ENCODE measurements at regions not wholly inside any gene's neighbourhood (a gene's known extent, or its start where the extent isn't known, plus 50 kb on each side); places are given as distances from the start of the nearest gene placed in this dataset.
"Not testable (repeated sequence)": the region's sequence is repeated elsewhere in the genome, so short reads cannot be mapped to it uniquely, and the experiment has no call there.

DNA sequence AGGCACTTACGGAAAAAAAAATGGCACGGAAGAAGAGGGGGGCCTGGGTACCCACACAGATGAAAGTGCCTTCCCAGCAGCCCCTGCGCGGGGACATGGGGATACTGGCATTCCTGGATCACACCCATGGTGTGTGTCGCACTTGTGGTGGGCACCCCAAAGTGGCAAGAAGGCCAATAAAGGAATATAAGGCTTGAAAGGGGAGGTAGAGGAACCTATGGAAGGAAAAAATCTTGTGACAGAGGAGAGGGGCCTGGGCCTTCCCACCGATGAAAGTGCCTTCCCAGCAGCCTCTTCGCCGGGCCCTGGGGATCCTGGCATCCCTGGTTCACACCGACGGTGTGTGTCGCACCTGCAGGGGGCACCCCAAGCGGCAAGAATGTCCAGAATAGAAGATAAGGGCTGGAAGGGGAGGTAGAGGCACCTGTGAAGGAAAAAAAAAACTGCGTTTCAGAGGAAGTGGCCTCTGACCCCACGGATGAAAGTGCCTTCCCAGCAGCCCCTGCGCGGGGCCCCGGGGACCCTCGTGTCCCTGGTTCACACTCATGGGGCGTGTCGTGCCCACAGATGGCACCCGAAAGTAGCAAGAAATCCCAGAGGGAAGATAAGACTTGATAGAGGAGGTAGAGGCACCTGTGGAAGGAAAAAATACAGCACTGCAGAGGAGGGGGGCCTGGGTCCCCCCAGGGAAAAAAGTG, 284.0 kb downstream of the ALG10 start:
- no peak for DNase-seq

DNA sequence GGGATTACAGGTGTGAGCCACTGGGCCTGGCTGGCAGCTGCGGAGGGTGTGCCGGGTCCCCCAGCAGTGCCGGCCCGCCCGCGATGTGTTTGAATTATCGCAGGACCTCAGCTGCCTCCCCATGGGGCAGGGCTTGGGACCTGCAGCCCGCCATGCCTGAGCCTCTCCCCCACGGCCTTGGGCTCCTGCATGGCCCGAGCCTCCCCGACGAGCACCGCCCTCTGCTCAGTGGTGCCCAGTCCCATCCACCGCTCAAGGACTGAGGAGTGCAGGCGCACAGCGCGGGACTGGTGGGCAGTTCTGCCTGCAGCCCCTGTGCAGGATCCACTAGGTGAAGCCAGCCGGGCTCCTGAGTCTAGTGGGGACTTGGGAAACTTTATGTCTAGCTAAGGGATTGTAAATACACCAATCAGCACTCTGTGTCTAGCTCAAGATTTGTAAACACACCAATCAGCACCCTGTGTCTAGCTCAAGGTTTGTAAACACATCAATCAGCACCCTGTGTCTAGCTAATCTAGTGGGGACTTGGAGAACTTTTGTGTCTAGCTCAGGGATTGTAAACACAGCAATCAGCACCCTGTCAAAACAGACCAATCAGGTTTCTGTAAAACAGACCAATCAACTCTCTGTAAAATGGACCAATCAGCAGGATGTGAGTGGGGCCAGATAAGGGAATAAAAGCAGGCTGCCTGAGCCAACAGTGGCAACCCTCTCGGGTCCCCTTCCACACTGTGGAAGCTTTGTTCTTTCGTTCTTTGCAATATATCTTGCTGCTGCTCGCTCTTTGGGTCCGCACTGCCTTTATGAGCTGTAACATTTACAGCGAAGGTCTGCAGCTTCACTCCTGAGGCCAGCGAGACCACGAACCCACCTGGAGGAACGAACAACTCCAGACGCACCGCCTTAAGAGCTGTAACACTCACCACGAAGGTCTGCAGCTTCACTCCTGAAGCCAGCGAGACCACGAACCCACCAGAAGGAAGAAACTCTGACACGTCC, 287.8 kb downstream of the ALG10 start:
- DNase-seq = not testable (repeated sequence)

DNA sequence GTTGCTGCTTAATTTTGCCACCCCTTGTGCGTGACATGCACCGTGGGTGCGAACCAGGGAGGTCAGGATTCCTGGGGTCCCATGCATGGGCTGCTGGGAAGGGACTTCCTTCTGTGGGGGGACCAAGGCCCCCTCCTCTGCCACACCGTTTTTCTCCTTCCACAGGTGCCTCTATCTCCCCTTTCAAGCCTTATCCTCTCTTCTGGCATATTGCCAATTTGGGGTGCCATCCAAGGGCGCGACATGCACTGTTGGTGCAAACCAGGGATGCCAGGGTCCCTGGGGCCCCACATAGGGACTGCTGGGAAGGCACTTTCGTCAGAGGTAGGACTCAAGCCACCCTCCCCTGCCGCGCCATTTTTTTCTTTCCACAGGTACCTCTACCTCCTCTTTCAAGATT, 289.0 kb downstream of the ALG10 start:
- DNase-seq = no peak

DNA sequence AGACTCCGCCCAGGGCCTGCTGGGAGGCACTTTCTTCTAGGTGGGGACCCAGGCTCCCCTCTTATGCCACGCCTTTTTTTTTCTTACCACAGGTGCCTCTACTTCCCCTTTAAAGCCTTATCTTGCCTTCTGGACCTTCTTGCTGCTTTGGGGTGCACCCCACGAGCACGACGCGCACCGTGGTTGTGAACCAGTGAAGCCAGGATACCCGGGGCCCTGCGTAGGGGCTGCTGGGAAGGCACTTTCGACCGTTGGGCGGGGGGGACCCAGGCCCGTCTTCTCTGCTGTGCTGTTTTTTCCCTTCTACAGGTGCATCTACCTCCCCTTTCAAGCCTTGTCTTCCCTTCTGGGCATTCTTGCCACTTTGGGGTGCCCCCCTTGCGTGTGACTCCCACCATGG, 305.4 kb downstream of the ALG10 start:
- DNase-seq = no peak

DNA sequence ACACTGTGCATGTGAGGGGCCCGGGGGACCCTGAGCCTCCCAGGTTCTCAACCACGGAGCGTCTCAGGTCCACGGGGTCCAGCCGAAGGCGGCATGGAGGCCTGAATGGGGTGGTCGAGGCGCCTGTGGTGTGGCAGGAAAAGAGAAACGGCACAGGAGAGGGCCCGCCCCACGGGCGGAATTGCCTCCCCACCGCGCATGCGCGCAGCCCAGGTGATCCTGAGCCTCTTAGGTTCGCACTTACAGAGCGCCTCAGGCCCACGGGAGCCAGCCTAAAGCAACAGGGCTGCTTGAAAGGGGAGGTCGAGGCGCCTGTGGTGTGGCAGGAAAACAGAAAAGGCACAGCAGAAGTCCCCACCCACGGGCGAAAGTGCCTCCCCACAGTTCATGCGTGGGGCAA, 311.0 kb downstream of the ALG10 start:
- DNase-seq = no peak

DNA sequence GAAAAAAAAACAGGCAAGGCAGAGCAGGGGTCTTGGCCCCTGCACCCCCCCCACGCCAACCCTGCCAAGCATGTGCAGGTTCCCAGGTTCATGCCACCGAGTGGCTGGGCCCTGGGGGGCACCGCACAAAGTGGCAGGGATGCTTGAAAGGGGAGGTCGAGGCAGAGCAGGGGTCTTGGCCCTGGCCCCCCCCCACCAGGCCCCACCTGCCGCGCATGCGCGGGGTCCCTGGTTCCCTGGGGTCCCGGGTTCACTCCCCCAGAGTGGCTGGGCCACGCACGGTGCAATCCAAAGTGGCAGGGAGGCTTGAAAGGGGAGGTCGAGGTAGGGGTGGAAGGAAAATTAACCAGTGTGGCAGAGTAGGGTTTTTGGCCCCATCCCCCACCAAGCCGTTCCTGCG, 312.2 kb downstream of the ALG10 start:
- DNase-seq = no peak

DNA sequence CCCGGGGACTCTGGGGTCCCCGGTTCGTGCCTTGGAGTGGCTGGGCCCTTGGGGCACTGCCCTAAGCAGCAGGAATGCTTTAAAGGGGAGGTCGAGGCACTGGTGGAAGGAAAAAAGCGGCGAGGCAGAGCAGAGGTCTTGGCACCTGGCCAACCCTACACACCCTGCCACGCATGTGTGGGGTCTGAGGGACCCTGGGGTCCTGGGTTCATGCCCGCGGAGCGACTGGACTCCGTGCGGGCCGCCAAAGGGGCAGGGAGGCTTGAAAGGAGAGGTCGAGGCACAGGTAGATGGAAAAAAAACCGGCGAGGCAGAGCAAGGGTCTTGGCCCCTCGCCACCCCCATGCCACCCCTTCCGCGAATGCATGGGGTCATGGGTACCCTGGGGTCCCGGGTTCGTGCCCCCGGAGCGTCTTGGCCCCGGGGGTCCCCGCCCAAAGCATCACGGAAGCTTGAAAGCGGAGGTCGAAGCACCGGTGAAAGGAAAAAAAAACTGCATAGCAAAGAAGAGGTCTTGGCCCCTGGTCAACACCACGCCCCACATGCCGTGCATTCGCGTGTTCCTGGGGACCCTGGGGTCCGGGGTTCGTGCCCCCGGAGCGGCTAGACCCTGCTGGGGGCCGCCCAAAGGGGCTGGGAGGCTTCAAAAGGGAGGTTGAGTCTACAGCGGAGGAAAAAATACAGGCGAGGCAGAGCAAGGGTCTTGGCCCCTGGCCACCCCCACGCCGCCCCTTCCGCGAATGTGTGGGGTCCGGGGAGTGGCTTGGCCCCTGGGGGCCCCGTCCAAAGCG, 312.9 kb downstream of the ALG10 start:
- DNase-seq = no peak

DNA sequence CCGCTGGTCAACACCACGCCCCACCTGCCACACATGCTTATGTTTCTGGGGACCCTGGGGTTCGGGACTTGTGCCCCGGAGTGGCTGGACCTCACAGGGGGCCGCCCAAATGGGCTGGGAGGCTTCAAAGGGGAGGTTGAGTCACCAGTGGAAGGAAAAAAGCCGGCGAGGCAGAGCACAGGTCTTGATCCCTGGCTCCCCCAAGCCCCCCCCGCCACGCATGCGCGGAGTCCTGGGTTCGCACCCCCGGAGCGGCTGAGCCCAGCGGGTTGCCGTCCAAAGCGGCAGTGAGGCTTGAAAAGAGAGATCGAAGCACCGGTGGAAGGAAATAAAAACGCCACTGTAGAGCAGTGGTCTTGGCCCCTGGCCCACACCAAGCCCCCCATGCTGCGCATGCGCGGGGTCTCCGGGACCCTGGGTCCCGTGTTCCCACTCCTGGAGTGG, 313.5 kb downstream of the ALG10 start:
- no peak for DNase-seq

DNA sequence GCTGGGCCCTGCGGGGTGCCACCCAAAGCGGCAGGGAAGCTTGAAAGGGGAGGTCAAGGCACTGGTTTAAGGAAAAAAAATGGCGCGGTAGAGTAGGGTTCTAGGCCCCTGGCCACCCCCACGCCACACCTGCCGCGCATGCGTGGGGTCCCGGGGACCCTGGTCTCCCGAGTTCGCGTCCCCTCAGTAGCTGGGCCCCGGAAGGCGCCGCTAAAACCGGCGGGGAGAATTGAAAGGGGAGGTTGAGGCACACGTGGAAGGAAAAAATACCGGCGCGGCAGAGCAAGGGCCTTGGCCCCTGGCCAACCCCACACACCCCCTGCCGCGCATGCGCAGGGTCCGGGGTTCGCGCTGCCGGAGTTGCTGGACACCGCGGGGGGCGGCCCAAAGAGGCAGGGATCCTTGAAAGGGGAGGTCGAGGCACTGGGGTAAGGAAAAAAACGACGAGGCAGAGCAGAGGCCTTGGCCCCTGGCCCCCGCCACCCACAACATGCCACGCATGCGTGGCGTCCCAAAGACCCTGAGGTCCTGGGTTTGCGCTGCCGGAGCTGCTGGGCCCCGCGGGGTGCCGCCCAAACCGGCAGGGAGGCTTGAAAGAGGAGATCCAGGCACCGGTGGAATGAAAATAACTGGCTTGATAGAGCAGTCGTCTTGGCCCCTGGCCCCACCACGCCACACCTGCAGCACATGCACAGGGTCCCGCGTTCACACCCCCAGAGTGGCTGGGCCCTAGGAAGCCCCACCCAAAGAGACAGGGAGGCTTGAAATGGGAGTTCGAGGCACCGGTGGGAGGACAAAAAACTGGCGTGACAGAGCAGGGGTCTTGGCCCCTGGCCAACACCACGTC, 314.5 kb downstream of the ALG10 start:
- no peak for DNase-seq

DNA sequence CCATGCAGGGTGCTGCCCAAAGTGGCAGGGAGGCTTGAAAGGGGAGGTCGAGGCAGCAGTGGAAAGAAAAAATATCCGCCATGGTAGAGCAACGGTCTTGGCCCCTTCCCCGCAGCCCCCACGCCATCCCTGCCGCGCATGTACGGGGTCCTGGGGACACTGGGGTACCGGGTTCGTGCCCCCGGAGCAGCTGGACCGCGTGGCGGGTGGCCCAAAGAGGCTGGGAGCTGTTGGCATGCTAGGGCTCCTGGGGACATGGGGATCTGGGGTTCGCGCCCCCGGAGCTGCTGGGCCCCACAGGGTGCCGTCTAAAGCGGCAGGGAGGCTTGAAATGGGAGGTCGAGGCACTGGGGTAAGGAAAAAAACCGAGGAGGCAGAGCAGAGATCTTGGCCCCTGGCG, 316.5 kb downstream of the ALG10 start:
- DNase-seq = no peak

DNA sequence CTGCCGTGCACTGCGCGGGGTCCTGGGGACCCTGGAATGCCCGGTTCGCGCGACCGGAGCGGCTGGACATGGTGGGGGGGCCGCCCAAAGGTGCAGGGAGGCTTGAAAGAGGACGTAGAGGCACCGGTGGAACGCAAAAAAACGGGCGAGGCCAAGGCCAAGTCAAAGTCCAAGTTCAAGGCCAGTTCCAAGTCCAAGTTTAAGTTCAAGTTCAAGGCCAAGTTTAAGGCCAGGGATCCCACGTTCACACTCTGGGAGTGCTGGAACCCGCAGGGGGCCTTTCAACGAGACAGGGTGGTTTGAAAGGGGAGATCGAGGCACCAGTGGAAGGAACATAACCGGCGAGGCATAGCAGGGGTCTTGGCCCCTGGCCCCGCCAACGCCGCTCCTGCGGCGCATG, 317.6 kb downstream of the ALG10 start:
- no peak for DNase-seq

DNA sequence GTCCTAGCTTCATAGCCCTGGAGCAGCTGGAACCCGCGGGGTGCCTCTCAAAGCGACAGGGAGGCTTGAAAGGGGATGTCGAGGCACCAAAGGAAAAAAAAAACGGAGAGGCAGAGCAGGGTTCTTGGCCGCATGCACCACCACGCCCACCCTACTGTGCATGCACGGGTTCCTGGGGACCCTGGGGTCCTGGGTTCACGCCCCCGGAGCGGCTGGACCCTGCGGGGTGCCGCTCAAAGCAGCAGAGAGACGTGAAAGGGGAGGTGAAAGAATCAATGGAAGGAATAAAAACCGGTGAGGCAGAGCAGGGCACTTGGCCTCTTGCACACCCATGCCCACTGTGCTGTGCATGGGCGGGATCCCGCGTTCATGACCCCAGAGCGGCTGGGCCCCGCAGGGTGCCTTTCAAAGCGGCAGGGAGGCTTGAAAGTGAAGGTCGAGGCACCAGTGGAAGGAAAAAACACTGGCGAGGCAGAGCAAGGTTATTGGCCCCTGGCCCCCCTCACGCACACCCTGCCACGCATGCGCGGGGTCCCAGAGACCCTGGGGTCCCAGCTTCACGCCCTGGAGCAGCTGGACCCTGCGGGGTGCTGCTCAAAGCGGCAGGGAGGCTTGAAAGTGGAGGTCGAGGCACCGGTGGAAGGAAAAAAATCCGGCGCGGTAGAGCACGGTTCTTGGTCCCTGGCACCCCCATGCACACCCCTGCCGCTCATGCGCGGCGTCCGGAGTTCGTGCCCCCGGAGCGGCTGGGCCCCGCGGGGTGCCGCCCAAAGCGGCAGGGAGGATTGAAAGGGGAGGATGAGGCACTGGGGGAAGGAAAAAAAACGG, 318.5 kb downstream of the ALG10 start:
- no peak for DNase-seq

DNA sequence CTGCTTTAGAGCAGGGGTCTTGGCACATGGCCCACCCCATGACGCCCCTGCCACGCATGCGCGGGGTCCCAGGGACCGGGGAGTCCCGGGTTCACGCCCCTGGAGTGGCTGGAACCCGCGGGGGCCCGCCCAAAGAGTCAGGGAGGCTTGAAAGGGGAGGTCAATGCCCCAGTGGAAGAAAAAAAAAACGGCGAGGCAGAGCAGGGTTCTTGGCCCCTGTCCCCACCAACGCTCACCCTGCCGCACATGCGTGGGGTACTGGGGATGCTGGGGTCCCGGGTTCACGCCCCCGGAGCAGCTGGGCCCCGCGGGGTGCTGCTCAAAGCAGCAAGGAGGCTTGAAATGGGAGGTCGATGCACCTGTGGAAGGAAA, 319.1 kb downstream of the ALG10 start:
- no peak for DNase-seq

DNA sequence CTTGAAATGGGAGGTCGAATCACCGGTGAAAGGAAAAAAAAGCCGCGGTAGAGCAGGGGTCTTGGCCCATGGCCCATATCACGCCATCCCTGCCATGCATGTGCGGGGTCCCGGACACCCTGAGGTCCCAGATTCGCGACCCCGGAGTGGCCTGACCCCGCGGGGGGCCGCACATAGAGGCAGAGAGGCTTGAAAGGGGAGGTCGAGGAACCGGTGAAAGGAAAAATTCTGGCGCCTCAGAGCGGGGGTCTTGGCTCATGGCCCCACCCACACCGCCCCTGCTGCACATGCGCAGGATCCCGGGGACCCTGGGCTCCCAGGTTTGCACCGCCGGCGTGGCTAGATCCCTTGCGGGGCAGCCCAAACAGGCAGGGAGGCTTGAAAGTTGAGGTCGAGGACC, 319.8 kb downstream of the ALG10 start:
- DNase-seq = no peak

DNA sequence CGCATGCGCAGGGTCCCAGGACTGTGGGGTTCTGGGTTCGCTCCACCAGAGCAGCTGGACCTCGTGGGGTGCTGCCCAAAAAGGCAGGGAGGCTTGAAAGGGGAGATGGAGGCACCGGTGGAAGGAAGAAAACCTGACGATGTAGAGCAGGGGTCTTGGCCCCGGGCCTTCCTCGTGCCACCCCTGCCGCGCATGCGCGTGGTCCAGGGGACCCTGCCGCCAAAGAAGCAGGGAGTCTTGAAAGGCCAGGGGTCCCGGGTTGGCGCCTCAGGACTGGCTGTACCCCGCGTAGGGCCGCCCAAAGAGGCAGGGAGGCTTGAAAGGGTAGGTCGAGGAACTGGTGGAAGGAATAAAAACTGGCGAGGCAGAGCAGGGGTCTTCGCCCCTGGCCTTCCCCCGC, 321.0 kb downstream of the ALG10 start:
- no peak for DNase-seq

DNA sequence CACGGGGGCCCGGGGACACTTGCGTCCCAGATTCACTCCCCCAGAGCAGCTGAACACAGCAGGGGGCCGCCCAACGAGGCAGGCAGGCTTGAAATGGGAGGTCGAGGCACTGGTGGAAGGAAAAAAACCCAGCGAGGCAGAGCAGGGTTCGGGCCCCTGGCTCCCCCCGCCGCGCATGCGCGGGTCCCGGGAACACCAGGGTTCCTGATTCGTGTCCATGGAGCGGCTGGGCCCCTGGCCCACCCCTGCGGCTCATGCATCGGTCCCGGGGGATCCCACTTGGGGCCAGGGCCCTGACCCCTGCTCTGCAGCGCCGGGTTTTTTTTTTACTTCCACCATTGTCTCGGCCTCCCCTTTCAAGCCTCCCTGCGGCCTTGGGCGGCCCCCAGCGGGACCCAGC, 321.5 kb downstream of the ALG10 start:
- DNase-seq = no peak

DNA sequence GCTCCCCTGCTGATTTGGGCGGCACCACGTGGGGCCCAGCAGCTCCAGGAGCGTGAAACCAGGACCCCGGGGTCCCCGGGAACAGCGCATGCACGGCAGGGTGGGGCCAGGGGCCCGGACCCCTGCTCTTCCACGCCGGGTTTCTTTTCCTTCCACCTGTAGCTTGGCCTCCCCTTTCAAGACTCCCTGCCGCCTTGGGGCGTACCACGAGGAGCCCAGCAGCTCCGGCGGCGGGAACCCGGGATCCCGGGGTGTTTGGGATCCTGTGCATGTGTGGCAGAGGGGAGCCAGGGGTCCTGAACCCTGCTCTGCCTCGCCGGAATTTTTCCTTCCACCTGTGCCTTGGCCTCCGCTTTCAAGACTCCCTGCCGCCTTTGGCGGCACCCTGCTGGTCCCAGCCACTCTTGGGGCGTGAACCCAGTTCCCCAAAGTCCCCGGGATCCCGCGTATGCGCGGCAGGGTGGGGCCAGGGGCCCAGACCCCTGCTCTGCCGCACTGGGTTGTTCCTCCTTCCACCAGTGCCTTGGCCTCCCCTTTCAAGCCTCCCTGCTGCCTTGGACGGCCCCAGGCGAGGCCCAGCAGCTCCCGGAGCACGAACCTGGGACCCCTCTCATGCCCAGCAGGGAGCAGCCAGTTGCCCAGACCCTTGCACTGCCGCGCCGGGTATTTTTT, 322.7 kb downstream of the ALG10 start:
- DNase-seq = no peak

DNA sequence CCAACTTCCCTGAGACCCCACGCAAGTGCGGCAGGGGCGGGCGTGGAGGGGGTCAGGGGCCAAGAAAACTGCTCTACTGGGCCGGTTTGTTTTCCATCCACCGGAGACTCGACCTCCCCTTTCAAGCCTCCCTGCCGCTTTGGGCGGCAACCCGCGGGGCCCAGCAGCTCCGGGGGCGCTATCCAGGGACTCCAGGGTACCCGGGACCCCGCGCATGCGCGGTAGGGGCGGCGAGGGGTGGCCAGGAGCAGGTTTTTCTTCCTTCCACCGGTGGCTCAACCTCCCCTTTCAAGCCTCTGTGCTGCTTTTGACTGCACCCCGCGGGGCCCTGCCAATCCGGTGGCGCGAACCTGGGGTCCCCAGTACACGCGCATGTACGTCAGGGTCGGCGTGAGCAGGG, 323.5 kb downstream of the ALG10 start:
- DNase-seq = no peak

DNA sequence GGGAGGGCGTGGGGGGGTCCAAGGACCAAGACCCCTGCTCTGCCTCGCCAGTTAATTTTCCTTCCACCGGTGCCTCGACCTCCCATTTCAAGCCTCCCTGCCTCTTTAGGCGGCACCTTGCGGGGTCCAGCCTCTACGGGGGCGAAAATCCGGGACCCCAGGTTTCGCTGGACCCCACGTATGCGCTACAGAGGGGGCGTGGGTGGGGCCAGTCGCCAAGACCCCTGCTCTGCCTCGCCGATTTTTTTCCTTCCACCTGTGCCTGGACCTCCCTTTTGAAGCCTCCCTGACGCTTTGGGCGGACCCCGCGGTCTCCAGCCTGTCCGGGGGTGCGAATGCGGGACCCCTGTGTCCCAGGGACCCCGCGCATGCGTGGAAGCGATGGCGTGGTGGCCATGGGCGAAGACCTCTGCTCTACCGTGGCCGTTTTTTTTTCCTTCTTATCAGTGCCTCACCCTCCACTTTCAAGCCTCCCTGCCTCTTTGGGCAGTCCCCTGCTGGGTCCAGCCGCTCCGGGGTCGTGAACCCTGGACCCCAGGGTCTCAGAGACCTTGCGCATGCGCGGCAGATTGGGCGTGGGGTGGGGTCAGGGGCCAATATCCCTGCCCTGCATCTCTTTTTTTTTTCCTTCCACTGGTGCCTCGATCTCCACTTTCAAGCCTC, 324.2 kb downstream of the ALG10 start:
- DNase-seq = no peak

DNA sequence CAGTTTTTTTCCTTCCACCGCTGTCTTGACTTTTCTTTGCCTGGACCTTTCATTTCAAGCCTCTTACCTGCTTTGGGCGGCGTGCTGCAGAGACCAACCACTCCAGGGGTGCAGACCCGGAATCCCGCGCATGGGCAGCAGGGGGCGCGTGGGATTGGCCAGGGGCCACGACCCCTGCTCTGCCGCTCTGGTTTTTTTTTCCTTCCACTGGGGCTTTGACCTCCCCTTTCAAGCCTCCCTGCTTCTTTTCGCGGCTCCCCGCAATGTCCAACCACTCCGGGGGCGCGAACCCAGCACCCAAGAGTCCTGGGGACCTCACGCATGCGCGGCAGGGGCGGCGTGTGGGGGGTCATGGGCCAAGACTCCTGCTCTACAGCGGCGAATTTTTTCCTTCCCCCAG, 325.1 kb downstream of the ALG10 start:
- no peak for DNase-seq

All from activated effector memory CD4-positive, alpha-beta T cell treated with Interleukin-2 at 50 U/mL for 16 hours (primary cell).